Activated T-helper 17 cell treated with anti-CD3 and anti-CD28 coated beads, Interleukin-2, amount 50 U/mL, for 72 hours (primary cell): ENCODE measurements at regions not wholly inside any gene's neighbourhood (a gene's known extent, or its start where the extent isn't known, plus 50 kb on each side); places are given as distances from the start of the nearest gene placed in this dataset.

Experiments
- ATAC-seq: fragments of 150-1000 bp; cut with Tn5 transposase; replicated peaks from 2 replicates; pipeline ENCODE4 v1.10.0; 2021; ENCODE audit warnings: mild to moderate bottlenecking, moderate library complexity
- H3K27ac Mint-ChIP-seq: one replicate; pipeline ENCODE4 v1.8.0; 2022; ENCODE audit warnings: mixed read lengths
- H3K27me3 Mint-ChIP-seq: one replicate; pipeline ENCODE4 v1.8.0; 2022; ENCODE audit warnings: mixed read lengths
- H3K36me3 Mint-ChIP-seq: one replicate; pipeline ENCODE4 v1.8.0; 2022; ENCODE audit warnings: low read depth, mild to moderate bottlenecking, mixed read lengths
- H3K4me1 Mint-ChIP-seq: one replicate; pipeline ENCODE4 v1.8.0; 2022; ENCODE audit warnings: mixed read lengths
- H3K4me3 Mint-ChIP-seq: one replicate; pipeline ENCODE4 v1.8.0; 2022; ENCODE audit warnings: mild to moderate bottlenecking, mixed read lengths
- H3K9me3 Mint-ChIP-seq: one replicate; pipeline ENCODE4 v1.8.0; 2022; ENCODE audit warnings: mixed read lengths

DNA sequence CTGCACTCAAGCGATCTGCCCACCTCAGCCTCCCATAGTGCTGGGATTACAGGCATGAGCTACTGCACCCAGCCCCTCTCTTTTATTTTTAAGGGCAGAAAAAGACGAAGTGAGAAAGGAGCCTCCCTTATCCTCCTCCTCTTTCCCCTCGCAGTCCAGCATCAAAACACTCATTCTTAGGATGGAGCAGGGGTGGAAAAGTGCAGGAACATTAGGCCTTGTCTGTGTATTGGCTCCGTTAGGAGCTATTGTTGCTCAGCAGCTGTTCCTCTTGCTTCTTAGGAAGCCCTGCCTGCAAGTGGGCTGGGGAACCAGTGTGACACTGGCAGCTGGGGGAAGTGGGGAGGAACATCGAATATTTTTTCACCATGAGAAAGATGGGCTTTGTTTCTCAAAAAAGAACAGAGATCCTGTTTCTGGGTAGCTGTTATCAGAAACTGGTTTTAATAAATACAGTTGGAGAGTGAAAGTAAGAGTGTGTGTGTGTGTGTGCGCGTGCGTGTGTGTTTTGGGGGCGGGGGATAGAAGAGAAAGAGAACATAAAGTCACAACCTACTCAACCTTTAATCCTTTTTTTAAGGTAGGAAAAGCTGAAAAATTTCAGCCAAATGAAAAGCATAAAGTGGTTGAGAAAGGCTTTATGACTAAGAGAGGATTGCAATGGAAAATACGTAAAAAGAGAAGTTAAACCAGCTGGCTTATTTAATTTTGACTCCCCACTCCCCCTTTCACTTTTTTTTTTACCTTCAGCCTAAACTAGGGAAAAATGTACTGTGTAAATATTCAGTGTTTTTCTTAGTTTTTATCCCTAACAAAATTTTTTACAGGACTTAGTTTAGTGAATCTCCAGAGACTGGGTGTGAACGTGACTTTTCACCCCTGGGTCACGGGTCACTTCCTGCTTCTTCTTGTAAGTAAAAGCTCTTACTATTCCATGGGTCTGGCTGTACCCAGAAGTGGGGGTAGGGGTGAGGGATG lies 197.2 kb upstream of the PLEKHG7 start:
- H3K27ac Mint-ChIP-seq, result peak overlapping the region; percentile 91
- peaks cover 21% of the 10 kb centered on the region for H3K4me1 Mint-ChIP-seq
- no peak overlapping the region for H3K4me3 Mint-ChIP-seq
- peaks cover 6% of the 10 kb centered on the region for H3K36me3 Mint-ChIP-seq
- H3K27me3 Mint-ChIP-seq, result no peaks in the 10 kb centered on the region
- H3K9me3 Mint-ChIP-seq, result peaks cover 8% of the 10 kb centered on the region
- ATAC-seq, result peak; percentile 32

GRCh38 chr12:92504594-92504981 lies 198.2 kb upstream of the PLEKHG7 start:
- no peak overlapping the region for H3K4me3 Mint-ChIP-seq
- no peaks in the 10 kb centered on the region for H3K27me3 Mint-ChIP-seq
- ATAC-seq, result no peak
- H3K27ac Mint-ChIP-seq, result no peak overlapping the region
- peaks cover 6% of the 10 kb centered on the region for H3K36me3 Mint-ChIP-seq
- H3K4me1 Mint-ChIP-seq, result peaks cover 21% of the 10 kb centered on the region
- peaks cover 4% of the 10 kb centered on the region for H3K9me3 Mint-ChIP-seq

DNA sequence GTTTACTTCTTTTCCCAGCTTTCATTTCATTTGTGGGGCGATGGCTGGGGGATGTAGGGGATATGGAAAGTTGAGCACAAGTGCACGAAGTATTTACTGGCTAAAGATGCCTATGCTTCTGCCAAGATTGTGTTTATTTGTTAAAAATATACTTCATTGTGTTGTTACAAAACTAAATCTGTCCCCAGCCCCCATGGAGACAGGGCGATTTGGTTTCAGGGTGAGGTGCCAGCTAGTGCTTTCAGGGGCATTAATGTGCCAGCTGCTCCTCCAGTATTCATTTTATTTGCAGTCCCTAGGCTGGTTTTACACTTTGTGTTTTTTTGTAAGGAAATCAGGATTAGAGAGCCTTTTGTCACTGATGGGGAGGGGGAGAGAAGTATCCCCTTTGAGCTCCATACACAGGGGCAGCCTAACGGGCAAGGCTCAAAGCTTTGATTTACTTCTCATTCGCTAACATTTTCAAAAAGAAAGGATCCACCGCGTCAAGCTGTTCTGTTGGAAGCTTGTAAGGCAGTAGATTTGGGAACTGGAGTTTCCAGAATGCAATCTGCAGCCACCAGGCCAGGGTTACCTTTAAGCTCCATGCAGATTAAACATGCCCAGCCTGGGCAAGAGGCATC lies 198.7 kb upstream of the PLEKHG7 start:
- no peak overlapping the region for H3K4me3 Mint-ChIP-seq
- no peak overlapping the region for H3K27ac Mint-ChIP-seq
- peaks cover 21% of the 10 kb centered on the region for H3K4me1 Mint-ChIP-seq
- H3K36me3 Mint-ChIP-seq, result peaks cover 6% of the 10 kb centered on the region
- ATAC-seq, result no peak
- peaks cover 4% of the 10 kb centered on the region for H3K9me3 Mint-ChIP-seq
- H3K27me3 Mint-ChIP-seq, result no peaks in the 10 kb centered on the region

- Mint-ChIP-seq H3K27me3 (no peaks in the 10 kb centered on the region), H3K9me3 (peaks cover 4% of the 10 kb centered on the region), H3K36me3 (peaks cover 6% of the 10 kb centered on the region), H3K4me3 (no peak overlapping the region), H3K27ac (no peak overlapping the region), H3K4me1 (peaks cover 21% of the 10 kb centered on the region)
- peak; percentile 76 for ATAC-seq
Observed at GRCh38 chr12:92503029-92503931, 199.5 kb upstream of the PLEKHG7 start.

DNA sequence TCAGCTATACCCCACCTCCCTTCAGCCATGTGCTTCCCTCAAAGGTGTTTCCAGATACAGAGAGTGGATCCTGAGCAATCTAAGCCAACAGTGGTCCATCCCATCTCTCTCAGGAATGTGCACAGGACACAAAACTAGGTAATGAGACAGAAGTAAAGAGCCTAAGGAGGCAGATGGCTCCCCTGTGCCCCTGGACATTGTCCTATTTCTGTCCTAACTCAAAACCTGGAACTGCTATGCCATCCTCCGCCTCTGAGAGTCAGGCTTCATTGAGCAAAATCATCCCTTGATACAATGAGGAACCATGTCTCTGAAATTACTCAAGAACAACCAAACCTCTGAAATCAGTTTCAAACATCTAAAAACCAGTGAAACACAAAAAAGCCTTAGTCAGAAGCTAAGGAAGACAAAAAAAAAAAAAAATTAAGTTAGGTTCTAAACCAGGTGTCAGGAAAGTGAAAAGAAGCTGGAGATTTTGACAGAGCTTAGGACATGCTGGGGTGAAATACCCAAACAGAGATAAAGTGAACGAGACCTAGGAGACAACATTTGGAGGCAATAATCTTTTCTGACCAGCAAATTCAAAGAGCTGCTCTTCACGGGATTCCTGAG lies 200.3 kb upstream of the PLEKHG7 start:
- peaks cover 6% of the 10 kb centered on the region for H3K36me3 Mint-ChIP-seq
- no peaks in the 10 kb centered on the region for H3K27me3 Mint-ChIP-seq

DNA sequence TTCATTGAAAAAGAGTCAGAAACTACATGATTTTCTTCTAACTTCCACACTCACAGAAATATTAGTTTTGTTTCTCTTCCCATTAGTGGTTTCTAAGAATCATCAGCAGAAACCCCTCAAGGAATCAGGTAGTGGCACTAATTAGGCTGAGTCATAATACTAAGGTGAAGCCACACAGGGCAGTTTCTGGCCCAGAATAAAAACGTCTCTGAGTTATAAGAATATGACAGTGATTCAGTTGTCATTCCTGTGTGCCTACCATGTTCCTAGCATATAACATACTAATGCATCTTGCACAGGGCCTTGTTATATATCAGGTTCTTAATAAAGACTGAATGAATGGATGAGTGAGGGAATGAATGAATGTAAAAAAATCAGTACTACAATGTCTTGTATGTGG lies 206.0 kb upstream of the PLEKHG7 start:
- ATAC-seq, result peak; percentile 53
- peaks cover 5% of the 10 kb centered on the region for H3K4me1 Mint-ChIP-seq
- H3K4me3 Mint-ChIP-seq, result no peak overlapping the region
- no peaks in the 10 kb centered on the region for H3K36me3 Mint-ChIP-seq
- H3K27ac Mint-ChIP-seq, result no peak overlapping the region
- peaks cover under 1% of the 10 kb centered on the region for H3K9me3 Mint-ChIP-seq
- H3K27me3 Mint-ChIP-seq, result no peaks in the 10 kb centered on the region

More for the DNA sequence above, 200.3 kb upstream of the PLEKHG7 start:
- peaks cover 4% of the 10 kb centered on the region for H3K9me3 Mint-ChIP-seq
- no peak overlapping the region for H3K4me3 Mint-ChIP-seq
- peaks cover 21% of the 10 kb centered on the region for H3K4me1 Mint-ChIP-seq
- H3K27ac Mint-ChIP-seq, result no peak overlapping the region
- ATAC-seq, result peak; percentile 69

GRCh38 chr12:92495108-92495507 lies 207.7 kb upstream of the PLEKHG7 start:
- no peak overlapping the region for H3K27ac Mint-ChIP-seq
- no peak for ATAC-seq
- no peaks in the 10 kb centered on the region for H3K27me3 Mint-ChIP-seq
- H3K9me3 Mint-ChIP-seq, result peaks cover 6% of the 10 kb centered on the region
- no peaks in the 10 kb centered on the region for H3K36me3 Mint-ChIP-seq
- no peak overlapping the region for H3K4me3 Mint-ChIP-seq
- peaks cover 5% of the 10 kb centered on the region for H3K4me1 Mint-ChIP-seq

DNA sequence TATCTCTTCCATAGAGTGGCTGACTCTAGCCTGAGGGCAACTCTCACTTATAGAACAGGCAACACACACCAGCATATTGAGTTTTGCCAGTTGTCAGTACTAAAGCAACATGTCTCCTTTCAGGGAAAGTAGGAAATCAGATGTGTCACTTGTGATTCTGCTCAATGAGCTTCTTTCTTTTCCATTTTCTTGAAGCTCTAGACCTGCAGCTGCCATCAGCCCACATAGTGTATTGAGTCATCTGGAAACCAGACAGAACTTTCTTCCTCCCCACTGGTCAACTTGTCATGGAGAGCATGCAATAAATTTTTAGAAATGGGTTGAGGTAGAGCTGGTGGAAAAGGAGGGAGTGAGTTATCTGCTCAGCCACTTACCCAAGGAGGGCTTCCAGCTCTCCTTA lies 209.0 kb upstream of the PLEKHG7 start:
- peak; percentile 86 for ATAC-seq

GRCh38 chr12:92492995-92493394 lies 209.8 kb upstream of the PLEKHG7 start:
- Mint-ChIP-seq H3K9me3 (peaks cover 6% of the 10 kb centered on the region), H3K36me3 (no peaks in the 10 kb centered on the region), H3K4me1 (peaks cover 5% of the 10 kb centered on the region), H3K27ac (no peak overlapping the region), H3K4me3 (no peak overlapping the region), H3K27me3 (no peaks in the 10 kb centered on the region)
- ATAC-seq, result no peak

More for the DNA sequence above, 209.0 kb upstream of the PLEKHG7 start:
- H3K4me1 Mint-ChIP-seq, result peaks cover 5% of the 10 kb centered on the region
- no peaks in the 10 kb centered on the region for H3K27me3 Mint-ChIP-seq
- H3K4me3 Mint-ChIP-seq, result no peak overlapping the region
- H3K36me3 Mint-ChIP-seq, result no peaks in the 10 kb centered on the region
- H3K9me3 Mint-ChIP-seq, result peaks cover 6% of the 10 kb centered on the region
- H3K27ac Mint-ChIP-seq, result peak overlapping the region; percentile 9

- no peak for ATAC-seq
- peaks cover 6% of the 10 kb centered on the region for H3K9me3 Mint-ChIP-seq
- H3K36me3 Mint-ChIP-seq, result no peaks in the 10 kb centered on the region
- peaks cover 5% of the 10 kb centered on the region for H3K4me1 Mint-ChIP-seq
- no peak overlapping the region for H3K27ac Mint-ChIP-seq
- H3K4me3 Mint-ChIP-seq, result no peak overlapping the region
- no peaks in the 10 kb centered on the region for H3K27me3 Mint-ChIP-seq
Observed at GRCh38 chr12:92492291-92492690, 210.5 kb upstream of the PLEKHG7 start.

DNA sequence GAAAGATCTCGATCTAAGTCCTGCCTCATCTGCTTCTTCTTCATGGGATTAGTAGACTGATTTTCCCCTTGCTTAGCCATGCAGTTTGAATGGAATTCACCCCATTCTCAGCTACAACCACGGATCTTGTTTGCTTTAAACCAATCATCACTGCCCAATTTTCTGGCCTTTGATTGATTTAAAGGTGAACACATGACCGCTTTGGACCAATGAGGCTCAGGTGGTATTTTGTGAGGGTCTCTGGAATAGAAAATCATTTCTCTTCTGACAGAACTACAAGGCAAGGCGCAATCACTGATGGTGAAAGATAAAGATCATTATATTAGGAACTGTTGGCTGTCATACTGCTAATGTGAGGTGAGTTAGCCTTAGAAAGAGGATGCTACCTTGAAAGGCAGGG lies 213.0 kb upstream of the PLEKHG7 start:
- H3K4me3 Mint-ChIP-seq, result no peak overlapping the region
- peaks cover 13% of the 10 kb centered on the region for H3K4me1 Mint-ChIP-seq
- H3K36me3 Mint-ChIP-seq, result no peaks in the 10 kb centered on the region
- no peaks in the 10 kb centered on the region for H3K27me3 Mint-ChIP-seq
- H3K9me3 Mint-ChIP-seq, result peaks cover 10% of the 10 kb centered on the region
- ATAC-seq, result no peak
- H3K27ac Mint-ChIP-seq, result no peak overlapping the region

DNA sequence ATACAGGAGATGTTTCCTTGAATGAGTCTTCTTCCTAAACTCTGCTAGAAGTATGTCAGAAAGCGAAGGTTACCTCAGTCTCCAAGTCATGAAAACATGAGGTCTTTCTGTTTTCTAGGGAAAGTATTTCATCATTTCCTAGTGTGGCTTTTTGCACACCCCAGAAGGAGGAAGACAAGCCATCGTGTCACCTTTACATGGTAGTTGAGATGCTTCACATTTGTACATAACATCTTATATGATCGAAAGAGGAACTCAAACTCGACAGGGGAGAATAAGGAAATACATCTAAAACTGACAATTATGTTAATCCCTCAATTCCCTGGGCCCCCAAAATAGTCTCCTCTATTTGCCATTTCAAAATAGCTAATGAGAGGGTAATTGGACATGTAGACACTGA lies 214.1 kb upstream of the PLEKHG7 start:
- no peak overlapping the region for H3K27ac Mint-ChIP-seq
- no peaks in the 10 kb centered on the region for H3K36me3 Mint-ChIP-seq
- H3K27me3 Mint-ChIP-seq, result no peaks in the 10 kb centered on the region
- H3K9me3 Mint-ChIP-seq, result peaks cover 10% of the 10 kb centered on the region
- H3K4me3 Mint-ChIP-seq, result no peak overlapping the region
- ATAC-seq, result peak; percentile 35
- peaks cover 9% of the 10 kb centered on the region for H3K4me1 Mint-ChIP-seq

- no peak overlapping the region for H3K4me3 Mint-ChIP-seq
Observed at GRCh38 chr12:92487138-92487485, 215.7 kb upstream of the PLEKHG7 start.

More at GRCh38 chr12:92487138-92487485, 215.7 kb upstream of the PLEKHG7 start:
- Mint-ChIP-seq H3K27me3 (no peaks in the 10 kb centered on the region), H3K9me3 (peaks cover 13% of the 10 kb centered on the region), H3K36me3 (no peaks in the 10 kb centered on the region), H3K4me1 (peaks cover 8% of the 10 kb centered on the region), H3K27ac (no peak overlapping the region)
- ATAC-seq, result no peak
